ENCODE measurements at regions not wholly inside any gene's neighbourhood (a gene's known extent, or its start where the extent isn't known, plus 50 kb on each side); places are given as distances from the start of the nearest gene placed in this dataset.
"Not testable (repeated sequence)": the region's sequence is repeated elsewhere in the genome, so short reads cannot be mapped to it uniquely, and the experiment has no call there.

GRCh38 chr14:105761345-105761740 is 235.0 kb downstream of the TMEM121 start:
- not testable (repeated sequence) for TF ChIP-seq EZH2 (IDR thresholded peaks at IDR 0.05); POLR2AphosphoS5 (IDR thresholded peaks at IDR 0.05; ENCODE audit: borderline replicate concordance, low read depth, low read length); FOXP2 (optimal IDR thresholded peaks at IDR 0.05; ENCODE audit: control extremely low read depth, extremely low read length, insufficient read depth)

All from SK-N-MC (cell line).